ENCODE measurements at regions not wholly inside any gene's neighbourhood (a gene's known extent, or its start where the extent isn't known, plus 50 kb on each side); places are given as distances from the start of the nearest gene placed in this dataset.

GRCh38 chr12:11963841-11964471 lies 106.8 kb upstream of the BCL2L14 start:
- Histone ChIP-seq H3K27ac (ENCODE audit: control insufficient read depth, insufficient read depth) (no peak overlapping the region), H2AFZ (ENCODE audit: control insufficient read depth, low read depth, low read length) (no peak overlapping the region), H3K4me2 (ENCODE audit: control insufficient read depth, insufficient read depth) (no peak overlapping the region), H3K27me3 (replicated peaks in 1 of 2; ENCODE audit: control insufficient read depth in 2 of 2, insufficient read depth in 2 of 2, low read length in 1 of 2) (no peaks in the 10 kb centered on the region), H3K4me1 (ENCODE audit: control insufficient read depth, insufficient read depth, low read length) (peaks cover 9% of the 10 kb centered on the region), H3K9ac (ENCODE audit: control insufficient read depth, insufficient read depth, low read length) (no peak overlapping the region), H3K36me3 (ENCODE audit: control insufficient read depth in 2 of 2, insufficient read depth in 2 of 2, low read length in 1 of 2) (no peaks in the 10 kb centered on the region), H3K9me3 (replicated peaks; ENCODE audit: control insufficient read depth, insufficient read depth, low read length) (no peaks in the 10 kb centered on the region), H3K79me2 (ENCODE audit: control insufficient read depth, insufficient read depth, low read length) (no peaks in the 10 kb centered on the region), H3K4me3 (no peak overlapping the region), H4K20me1 (ENCODE audit: control insufficient read depth, insufficient read depth) (no peaks in the 10 kb centered on the region)
- CTCF ChIA-PET = interaction anchor here (0.9 kb wide), 2 partner anchors 9 to 68 kb away, joined by 3 to 4 read pairs; no protein-coding TSS in a partner anchor
- BruUV-seq (replicated peaks) = no TSS peak
- intact Hi-C loops (cut with micrococcal nuclease; ENCODE audit: unreplicated experiment) = no loop called here
- ATAC-seq (no peak), FAIRE-seq (no peak), DNase-seq (ENCODE audit: low read depth, low spot score) (no peak)
- no peak for TF ChIP-seq ZNF217 (IDR thresholded peaks at IDR 0.05)
- no peak for TF ChIP-seq HSF1 (IDR thresholded peaks at IDR 0.05; ENCODE audit: low read depth, low read length)
- TF ChIP-seq ASH2L (IDR thresholded peaks at IDR 0.05; ENCODE audit: borderline replicate concordance, low read depth) = no peak
- TF ChIP-seq ETV6 (conservative IDR thresholded peaks at IDR 0.05 in 1 of 2, IDR thresholded peaks at IDR 0.05 in 1 of 2; ENCODE audit: borderline replicate concordance in 1 of 2, low read depth in 1 of 2) = 0 out of 4 replicates have a peak, but pooled peaks of 1 of the 2 experiments have one; percentile 25
- no peak for TF ChIP-seq MEF2A (IDR thresholded peaks at IDR 0.05; ENCODE audit: insufficient read depth, low read depth, low read length)
- SMC1A ChIA-PET (ENCODE audit: uncharacterized antibody, unreplicated experiment) = interaction anchor here (0.7 to 1.8 kb wide), 5 partner anchors 9 to 15 kb away, joined by 3 to 7 read pairs (median 3); no protein-coding TSS in a partner anchor
- RAD21 ChIA-PET (ENCODE audit: unreplicated experiment) = interaction anchor here (0.6 kb wide), 1 partner anchor 20 kb away, joined by 4 read pairs; no protein-coding TSS in a partner anchor
- POLR2A ChIA-PET = interaction anchor here (0.7 kb wide), 1 partner anchor 150 kb away, joined by 5 read pairs; no protein-coding TSS in a partner anchor
- in situ Hi-C loops (cut with MboI) = no loop called here
- 88% methylated on average over 12 of the region's 12 CpGs for WGBS (ENCODE audit: insufficient coverage, insufficient replicate concordance, low lambda C conversion rate, missing lambda C conversion rate)

Data from GM12878 (cell line).